ENCODE measurements at regions not wholly inside any gene's neighbourhood (a gene's known extent, or its start where the extent isn't known, plus 50 kb on each side); places are given as distances from the start of the nearest gene placed in this dataset.

DNA sequence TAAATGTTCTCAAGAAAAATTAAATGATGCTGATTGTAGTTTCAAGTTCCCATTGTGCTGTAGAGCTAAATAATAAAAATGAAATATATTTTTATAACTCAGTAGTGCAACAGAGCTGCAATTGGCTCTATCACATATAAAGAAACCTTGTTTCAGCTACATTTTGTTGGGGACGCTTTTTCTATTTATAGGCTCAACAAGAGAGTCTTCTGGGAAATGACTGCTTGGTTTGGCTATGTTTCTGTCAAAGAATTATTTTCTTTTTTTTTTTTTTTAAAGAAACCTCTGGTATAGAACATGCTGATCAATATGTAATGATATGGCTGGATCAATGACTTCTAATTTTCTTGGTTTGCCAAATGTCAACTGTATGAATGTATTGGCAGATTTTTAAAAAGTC is 76.5 kb downstream of the OTOL1 start:
- ChIA-PET CTCF (no interaction called here), POLR2A (no interaction called here)
- no peak overlapping the region for H3K4me3 Mint-ChIP-seq
- no peak for ATAC-seq
- H3K4me1 Mint-ChIP-seq: peaks cover 10% of the 10 kb centered on the region
- no peak overlapping the region for H3K27ac Mint-ChIP-seq
- H3K9me3 Mint-ChIP-seq: no peaks in the 10 kb centered on the region
- TF ChIP-seq, protein P1, sequence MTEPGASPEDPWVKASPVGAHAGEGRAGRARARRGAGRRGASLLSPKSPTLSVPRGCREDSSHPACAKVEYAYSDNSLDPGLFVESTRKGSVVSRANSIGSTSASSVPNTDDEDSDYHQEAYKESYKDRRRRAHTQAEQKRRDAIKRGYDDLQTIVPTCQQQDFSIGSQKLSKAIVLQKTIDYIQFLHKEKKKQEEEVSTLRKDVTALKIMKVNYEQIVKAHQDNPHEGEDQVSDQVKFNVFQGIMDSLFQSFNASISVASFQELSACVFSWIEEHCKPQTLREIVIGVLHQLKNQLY (CRISPR knock-in tag; IDR thresholded peaks at IDR 0.05): no peak
- no peak for TF ChIP-seq ZNF396 (CRISPR knock-in tag; IDR thresholded peaks at IDR 0.05; ENCODE audit: borderline replicate concordance)
- no peaks in the 10 kb centered on the region for H3K27me3 Mint-ChIP-seq (ENCODE audit: low read depth)
- no peak for DNase-seq (ENCODE audit: low spot score)
- H3K36me3 Mint-ChIP-seq: no peaks in the 10 kb centered on the region

DNA sequence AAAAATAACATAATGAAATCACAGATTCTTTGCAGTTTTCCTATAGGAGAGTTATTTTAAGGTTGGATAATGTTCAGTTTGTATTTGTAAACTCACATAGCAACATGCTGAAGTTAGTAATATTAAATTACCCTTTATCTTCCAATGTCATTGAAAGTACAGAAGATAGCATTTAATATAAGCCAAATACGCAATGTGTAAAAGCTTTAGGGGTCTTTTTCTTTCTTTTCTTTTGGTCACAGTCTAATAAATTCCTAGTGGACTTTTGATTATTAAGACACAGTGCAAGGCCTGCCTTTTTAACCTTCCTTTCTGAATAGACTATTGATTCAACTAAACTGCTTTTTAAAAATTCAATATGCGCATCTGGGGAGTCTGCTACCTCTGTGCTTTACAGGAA is 79.3 kb downstream of the OTOL1 start:
- TF ChIP-seq, protein P2, sequence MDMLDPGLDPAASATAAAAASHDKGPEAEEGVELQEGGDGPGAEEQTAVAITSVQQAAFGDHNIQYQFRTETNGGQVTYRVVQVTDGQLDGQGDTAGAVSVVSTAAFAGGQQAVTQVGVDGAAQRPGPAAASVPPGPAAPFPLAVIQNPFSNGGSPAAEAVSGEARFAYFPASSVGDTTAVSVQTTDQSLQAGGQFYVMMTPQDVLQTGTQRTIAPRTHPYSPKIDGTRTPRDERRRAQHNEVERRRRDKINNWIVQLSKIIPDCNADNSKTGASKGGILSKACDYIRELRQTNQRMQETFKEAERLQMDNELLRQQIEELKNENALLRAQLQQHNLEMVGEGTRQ (CRISPR knock-in tag; IDR thresholded peaks at IDR 0.05): no peak
- TF ChIP-seq, protein P3, sequence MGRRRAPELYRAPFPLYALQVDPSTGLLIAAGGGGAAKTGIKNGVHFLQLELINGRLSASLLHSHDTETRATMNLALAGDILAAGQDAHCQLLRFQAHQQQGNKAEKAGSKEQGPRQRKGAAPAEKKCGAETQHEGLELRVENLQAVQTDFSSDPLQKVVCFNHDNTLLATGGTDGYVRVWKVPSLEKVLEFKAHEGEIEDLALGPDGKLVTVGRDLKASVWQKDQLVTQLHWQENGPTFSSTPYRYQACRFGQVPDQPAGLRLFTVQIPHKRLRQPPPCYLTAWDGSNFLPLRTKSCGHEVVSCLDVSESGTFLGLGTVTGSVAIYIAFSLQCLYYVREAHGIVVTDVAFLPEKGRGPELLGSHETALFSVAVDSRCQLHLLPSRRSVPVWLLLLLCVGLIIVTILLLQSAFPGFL (CRISPR knock-in tag; IDR thresholded peaks at IDR 0.05; ENCODE audit: borderline replicate concordance): no peak
- TF ChIP-seq, protein P4, sequence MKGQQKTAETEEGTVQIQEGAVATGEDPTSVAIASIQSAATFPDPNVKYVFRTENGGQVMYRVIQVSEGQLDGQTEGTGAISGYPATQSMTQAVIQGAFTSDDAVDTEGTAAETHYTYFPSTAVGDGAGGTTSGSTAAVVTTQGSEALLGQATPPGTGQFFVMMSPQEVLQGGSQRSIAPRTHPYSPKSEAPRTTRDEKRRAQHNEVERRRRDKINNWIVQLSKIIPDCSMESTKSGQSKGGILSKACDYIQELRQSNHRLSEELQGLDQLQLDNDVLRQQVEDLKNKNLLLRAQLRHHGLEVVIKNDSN (CRISPR knock-in tag; IDR thresholded peaks at IDR 0.05): no peak
- TF ChIP-seq ESRRA (CRISPR knock-in tag; IDR thresholded peaks at IDR 0.05; ENCODE audit: borderline replicate concordance) (no peak), NR3C1 (CRISPR knock-in tag; conservative IDR thresholded peaks at IDR 0.05; ENCODE audit: low read depth) (no peak), GABPB1 (CRISPR knock-in tag; IDR thresholded peaks at IDR 0.05) (no peak), ELF4 (CRISPR knock-in tag; IDR thresholded peaks at IDR 0.05; ENCODE audit: low read depth) (no peak), ZBTB21 (CRISPR knock-in tag; IDR thresholded peaks at IDR 0.05; ENCODE audit: borderline replicate concordance) (no peak), NFYB (CRISPR knock-in tag; conservative IDR thresholded peaks at IDR 0.05; ENCODE audit: low read depth) (no peak), SMAD3 (CRISPR knock-in tag; IDR thresholded peaks at IDR 0.05; ENCODE audit: borderline replicate concordance) (no peak), ZNF416 (CRISPR knock-in tag; IDR thresholded peaks at IDR 0.05) (no peak), FOXJ3 (CRISPR knock-in tag; IDR thresholded peaks at IDR 0.05; ENCODE audit: borderline replicate concordance) (no peak), ETV6 (CRISPR knock-in tag; IDR thresholded peaks at IDR 0.05) (no peak), CREB1 (CRISPR knock-in tag; IDR thresholded peaks at IDR 0.05) (no peak)
- TF ChIP-seq, protein P5, sequence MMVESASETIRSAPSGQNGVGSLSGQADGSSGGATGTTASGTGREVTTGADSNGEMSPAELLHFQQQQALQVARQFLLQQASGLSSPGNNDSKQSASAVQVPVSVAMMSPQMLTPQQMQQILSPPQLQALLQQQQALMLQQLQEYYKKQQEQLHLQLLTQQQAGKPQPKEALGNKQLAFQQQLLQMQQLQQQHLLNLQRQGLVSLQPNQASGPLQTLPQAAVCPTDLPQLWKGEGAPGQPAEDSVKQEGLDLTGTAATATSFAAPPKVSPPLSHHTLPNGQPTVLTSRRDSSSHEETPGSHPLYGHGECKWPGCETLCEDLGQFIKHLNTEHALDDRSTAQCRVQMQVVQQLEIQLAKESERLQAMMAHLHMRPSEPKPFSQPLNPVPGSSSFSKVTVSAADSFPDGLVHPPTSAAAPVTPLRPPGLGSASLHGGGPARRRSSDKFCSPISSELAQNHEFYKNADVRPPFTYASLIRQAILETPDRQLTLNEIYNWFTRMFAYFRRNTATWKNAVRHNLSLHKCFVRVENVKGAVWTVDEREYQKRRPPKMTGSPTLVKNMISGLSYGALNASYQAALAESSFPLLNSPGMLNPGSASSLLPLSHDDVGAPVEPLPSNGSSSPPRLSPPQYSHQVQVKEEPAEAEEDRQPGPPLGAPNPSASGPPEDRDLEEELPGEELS (CRISPR knock-in tag; IDR thresholded peaks at IDR 0.05): no peak
- TF ChIP-seq, protein P6, sequence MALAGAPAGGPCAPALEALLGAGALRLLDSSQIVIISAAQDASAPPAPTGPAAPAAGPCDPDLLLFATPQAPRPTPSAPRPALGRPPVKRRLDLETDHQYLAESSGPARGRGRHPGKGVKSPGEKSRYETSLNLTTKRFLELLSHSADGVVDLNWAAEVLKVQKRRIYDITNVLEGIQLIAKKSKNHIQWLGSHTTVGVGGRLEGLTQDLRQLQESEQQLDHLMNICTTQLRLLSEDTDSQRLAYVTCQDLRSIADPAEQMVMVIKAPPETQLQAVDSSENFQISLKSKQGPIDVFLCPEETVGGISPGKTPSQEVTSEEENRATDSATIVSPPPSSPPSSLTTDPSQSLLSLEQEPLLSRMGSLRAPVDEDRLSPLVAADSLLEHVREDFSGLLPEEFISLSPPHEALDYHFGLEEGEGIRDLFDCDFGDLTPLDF (CRISPR knock-in tag; IDR thresholded peaks at IDR 0.05): no peak
- TF ChIP-seq, protein P7, sequence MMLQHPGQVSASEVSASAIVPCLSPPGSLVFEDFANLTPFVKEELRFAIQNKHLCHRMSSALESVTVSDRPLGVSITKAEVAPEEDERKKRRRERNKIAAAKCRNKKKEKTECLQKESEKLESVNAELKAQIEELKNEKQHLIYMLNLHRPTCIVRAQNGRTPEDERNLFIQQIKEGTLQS (CRISPR knock-in tag; conservative IDR thresholded peaks at IDR 0.05): no peak
- TF ChIP-seq, protein P1 (CRISPR knock-in tag; IDR thresholded peaks at IDR 0.05): no peak
- TF ChIP-seq, protein P8, sequence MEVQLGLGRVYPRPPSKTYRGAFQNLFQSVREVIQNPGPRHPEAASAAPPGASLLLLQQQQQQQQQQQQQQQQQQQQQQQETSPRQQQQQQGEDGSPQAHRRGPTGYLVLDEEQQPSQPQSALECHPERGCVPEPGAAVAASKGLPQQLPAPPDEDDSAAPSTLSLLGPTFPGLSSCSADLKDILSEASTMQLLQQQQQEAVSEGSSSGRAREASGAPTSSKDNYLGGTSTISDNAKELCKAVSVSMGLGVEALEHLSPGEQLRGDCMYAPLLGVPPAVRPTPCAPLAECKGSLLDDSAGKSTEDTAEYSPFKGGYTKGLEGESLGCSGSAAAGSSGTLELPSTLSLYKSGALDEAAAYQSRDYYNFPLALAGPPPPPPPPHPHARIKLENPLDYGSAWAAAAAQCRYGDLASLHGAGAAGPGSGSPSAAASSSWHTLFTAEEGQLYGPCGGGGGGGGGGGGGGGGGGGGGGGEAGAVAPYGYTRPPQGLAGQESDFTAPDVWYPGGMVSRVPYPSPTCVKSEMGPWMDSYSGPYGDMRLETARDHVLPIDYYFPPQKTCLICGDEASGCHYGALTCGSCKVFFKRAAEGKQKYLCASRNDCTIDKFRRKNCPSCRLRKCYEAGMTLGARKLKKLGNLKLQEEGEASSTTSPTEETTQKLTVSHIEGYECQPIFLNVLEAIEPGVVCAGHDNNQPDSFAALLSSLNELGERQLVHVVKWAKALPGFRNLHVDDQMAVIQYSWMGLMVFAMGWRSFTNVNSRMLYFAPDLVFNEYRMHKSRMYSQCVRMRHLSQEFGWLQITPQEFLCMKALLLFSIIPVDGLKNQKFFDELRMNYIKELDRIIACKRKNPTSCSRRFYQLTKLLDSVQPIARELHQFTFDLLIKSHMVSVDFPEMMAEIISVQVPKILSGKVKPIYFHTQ (CRISPR knock-in tag; IDR thresholded peaks at IDR 0.05): no peak
- peaks cover 10% of the 10 kb centered on the region for H3K4me1 Mint-ChIP-seq
- ChIA-PET POLR2A (no interaction called here), CTCF (no interaction called here)
- no peaks in the 10 kb centered on the region for H3K9me3 Mint-ChIP-seq
- H3K36me3 Mint-ChIP-seq: no peaks in the 10 kb centered on the region
- ATAC-seq: no peak
- H3K27ac Mint-ChIP-seq: no peak overlapping the region
- H3K27me3 Mint-ChIP-seq (ENCODE audit: low read depth): no peaks in the 10 kb centered on the region
- DNase-seq (ENCODE audit: low spot score): no peak
- H3K4me3 Mint-ChIP-seq: no peak overlapping the region

Measured in WTC11 (cell line).